Astrocyte (in vitro differentiated cells and primary cell): ENCODE measurements at regions not wholly inside any gene's neighbourhood (a gene's known extent, or its start where the extent isn't known, plus 50 kb on each side); places are given as distances from the start of the nearest gene placed in this dataset.

Experiments
- DNase-seq: peaks from one replicate; pipeline ENCODE4 v3.0.0-alpha.2; 2010; ENCODE audit warnings: low read depth
- FAIRE-seq: peaks from 2 replicates; lab custom pipeline; 2011; peaks lifted over from hg19 to GRCh38; lab: Jason Lieb, UNC
- H2AFZ ChIP-seq: 2 replicates; pipeline ENCODE4 v1.6.0; 2012; ENCODE audit warnings: low read depth, low read length, inconsistent platforms
- H3K27ac ChIP-seq: 2 replicates; pipeline ENCODE4 v1.5.1; 2011; ENCODE audit warnings: low read depth, low read length, inconsistent platforms
- H3K27me3 ChIP-seq: 2 replicates; pipeline ENCODE4 v1.6.0; 2011; ENCODE audit warnings: low read length, inconsistent platforms; ENCODE audit not compliant: insufficient read depth
- H3K36me3 ChIP-seq: 2 replicates; pipeline ENCODE4 v1.5.1; 2011; ENCODE audit warnings: low read length, inconsistent platforms; ENCODE audit not compliant: insufficient read depth
- H3K4me1 ChIP-seq: 2 replicates; pipeline ENCODE4 v1.5.1; 2011; ENCODE audit warnings: low read length, inconsistent platforms; ENCODE audit not compliant: insufficient read depth
- H3K4me2 ChIP-seq: 2 replicates; pipeline ENCODE4 v1.6.0; 2012; ENCODE audit warnings: low read length, inconsistent platforms
- H3K4me3 ChIP-seq: 2 replicates; pipeline ENCODE4 v1.5.1; 2011; ENCODE audit warnings: low read depth, mild to moderate bottlenecking, low read length, inconsistent platforms; ENCODE audit not compliant: insufficient read depth
- H3K79me2 ChIP-seq: 2 replicates; pipeline ENCODE4 v1.6.0; 2012; ENCODE audit warnings: mild to moderate bottlenecking, low read length, inconsistent platforms; ENCODE audit not compliant: insufficient read depth
- H3K9ac ChIP-seq: 2 replicates; pipeline ENCODE4 v1.6.0; 2012; ENCODE audit warnings: mild to moderate bottlenecking, low read length, inconsistent platforms
- H3K9me3 ChIP-seq: 2 replicates; pipeline ENCODE4 v1.5.1; 2012; ENCODE audit warnings: low read depth, mild to moderate bottlenecking, low read length, inconsistent platforms; ENCODE audit not compliant: insufficient read depth
- H4K20me1 ChIP-seq: 2 replicates; pipeline ENCODE4 v1.6.0; 2012; ENCODE audit warnings: low read length, inconsistent platforms; ENCODE audit not compliant: insufficient read depth
- H3K27ac Mint-ChIP-seq: one replicate; pipeline ENCODE4 v1.8.0; 2021; ENCODE audit warnings: mild to moderate bottlenecking, mixed read lengths; ENCODE audit not compliant: unreplicated experiment
- H3K27me3 Mint-ChIP-seq: one replicate; pipeline ENCODE4 v1.8.0; 2021; ENCODE audit warnings: low read depth, mixed read lengths; ENCODE audit not compliant: unreplicated experiment
- H3K36me3 Mint-ChIP-seq: one replicate; pipeline ENCODE4 v1.8.0; 2021; ENCODE audit warnings: low read depth, mixed read lengths; ENCODE audit not compliant: unreplicated experiment
- H3K4me1 Mint-ChIP-seq: one replicate; pipeline ENCODE4 v1.8.0; 2021; ENCODE audit warnings: low read depth, mixed read lengths; ENCODE audit not compliant: unreplicated experiment
- H3K4me3 Mint-ChIP-seq: one replicate; pipeline ENCODE4 v1.8.0; 2021; ENCODE audit warnings: mild to moderate bottlenecking, moderate library complexity, mixed read lengths; ENCODE audit not compliant: unreplicated experiment
- H3K9me3 Mint-ChIP-seq: one replicate; pipeline ENCODE4 v1.8.0; 2021; ENCODE audit warnings: mild to moderate bottlenecking, mixed read lengths; ENCODE audit not compliant: unreplicated experiment
- EZH2 ChIP-seq: IDR thresholded peaks from 2 replicates; pipeline ENCODE4 v1.6.1; 2012; ENCODE audit warnings: mild to moderate bottlenecking, low read length, inconsistent platforms; ENCODE audit not compliant: insufficient read depth
- TF ChIP-seq, protein P1 (sequence below): IDR thresholded peaks from 2 replicates; pipeline ENCODE4 v1.5.1; 2011; ENCODE audit warnings: low read depth, mild to moderate bottlenecking, inconsistent platforms, low read length, moderate library complexity; ENCODE audit not compliant: insufficient read depth

DNA sequence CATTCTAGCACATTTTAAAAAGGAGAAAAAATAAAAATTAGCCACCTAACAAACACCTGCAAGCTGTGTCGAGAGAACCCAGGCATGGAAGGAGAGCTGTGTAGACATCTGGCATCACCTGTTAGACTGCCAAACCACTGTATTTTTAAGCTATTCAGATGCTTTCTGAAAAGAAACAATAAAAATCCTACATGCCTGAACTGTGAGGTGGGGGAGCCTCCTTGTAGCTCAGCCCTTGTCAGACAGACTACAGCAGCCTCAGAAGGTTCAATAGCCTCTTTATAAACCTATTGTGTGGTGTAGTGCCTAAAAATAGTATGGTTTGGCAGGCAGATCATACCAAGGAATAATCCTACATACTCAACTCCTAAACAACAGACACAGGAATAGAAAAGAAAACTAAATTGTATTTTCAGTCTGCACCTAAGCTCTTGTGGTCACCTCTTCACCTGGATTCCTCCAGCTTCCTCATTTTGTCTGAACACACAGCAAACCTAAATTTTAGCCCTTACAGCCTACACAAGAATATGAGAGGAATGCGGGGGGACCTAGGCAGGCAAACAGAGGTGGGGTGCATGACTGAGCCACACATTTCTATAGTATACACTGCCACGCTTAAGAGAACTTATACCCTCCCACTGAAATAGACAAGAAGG lies 67.0 kb downstream of the SIPA1L2 start:
- no peak for DNase-seq
- no peaks in the 10 kb centered on the region for H3K79me2 ChIP-seq
- H3K4me2 ChIP-seq: no peak overlapping the region
- H3K4me3 Mint-ChIP-seq: no peak overlapping the region
- FAIRE-seq: no peak
- peaks cover 26% of the 10 kb centered on the region for H3K4me1 Mint-ChIP-seq
- H3K4me3 ChIP-seq: no peak overlapping the region
- no peaks in the 10 kb centered on the region for H4K20me1 ChIP-seq
- H3K4me1 ChIP-seq: no peaks in the 10 kb centered on the region
- H3K27me3 ChIP-seq: no peaks in the 10 kb centered on the region
- H3K27me3 Mint-ChIP-seq: no peaks in the 10 kb centered on the region
- H3K27ac Mint-ChIP-seq: no peak overlapping the region
- no peak overlapping the region for H2AFZ ChIP-seq
- H3K36me3 ChIP-seq: no peaks in the 10 kb centered on the region
- no peak overlapping the region for H3K9ac ChIP-seq
- H3K27ac ChIP-seq: no peak overlapping the region
- H3K9me3 ChIP-seq: no peaks in the 10 kb centered on the region
- no peaks in the 10 kb centered on the region for H3K36me3 Mint-ChIP-seq
- H3K9me3 Mint-ChIP-seq: no peaks in the 10 kb centered on the region
- no peak for TF ChIP-seq EZH2
- TF ChIP-seq, protein P1, sequence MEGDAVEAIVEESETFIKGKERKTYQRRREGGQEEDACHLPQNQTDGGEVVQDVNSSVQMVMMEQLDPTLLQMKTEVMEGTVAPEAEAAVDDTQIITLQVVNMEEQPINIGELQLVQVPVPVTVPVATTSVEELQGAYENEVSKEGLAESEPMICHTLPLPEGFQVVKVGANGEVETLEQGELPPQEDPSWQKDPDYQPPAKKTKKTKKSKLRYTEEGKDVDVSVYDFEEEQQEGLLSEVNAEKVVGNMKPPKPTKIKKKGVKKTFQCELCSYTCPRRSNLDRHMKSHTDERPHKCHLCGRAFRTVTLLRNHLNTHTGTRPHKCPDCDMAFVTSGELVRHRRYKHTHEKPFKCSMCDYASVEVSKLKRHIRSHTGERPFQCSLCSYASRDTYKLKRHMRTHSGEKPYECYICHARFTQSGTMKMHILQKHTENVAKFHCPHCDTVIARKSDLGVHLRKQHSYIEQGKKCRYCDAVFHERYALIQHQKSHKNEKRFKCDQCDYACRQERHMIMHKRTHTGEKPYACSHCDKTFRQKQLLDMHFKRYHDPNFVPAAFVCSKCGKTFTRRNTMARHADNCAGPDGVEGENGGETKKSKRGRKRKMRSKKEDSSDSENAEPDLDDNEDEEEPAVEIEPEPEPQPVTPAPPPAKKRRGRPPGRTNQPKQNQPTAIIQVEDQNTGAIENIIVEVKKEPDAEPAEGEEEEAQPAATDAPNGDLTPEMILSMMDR: no peak

DNA sequence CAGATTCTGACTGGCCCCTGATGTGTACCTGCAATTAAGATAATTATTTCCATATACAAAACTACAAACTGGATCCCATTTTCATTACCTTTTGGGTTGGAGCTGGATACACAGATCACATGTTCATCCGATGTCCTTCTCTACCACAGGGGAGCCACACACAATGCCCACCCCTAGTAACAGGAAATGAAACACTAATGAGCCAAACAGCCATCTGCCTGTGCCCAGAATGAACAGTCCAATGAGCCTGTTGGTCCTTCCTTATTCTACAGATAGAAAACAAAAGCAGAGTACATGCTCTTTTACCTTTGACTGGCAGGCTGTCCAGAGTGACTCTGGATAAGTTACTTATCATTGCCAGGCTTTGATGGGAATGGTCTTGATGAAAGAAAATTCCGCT lies 68.6 kb downstream of the SIPA1L2 start:
- Histone ChIP-seq H3K79me2 (no peaks in the 10 kb centered on the region), H3K27me3 (no peaks in the 10 kb centered on the region), H3K4me1 (peaks cover 1% of the 10 kb centered on the region), H3K36me3 (no peaks in the 10 kb centered on the region), H3K9me3 (no peaks in the 10 kb centered on the region), H4K20me1 (no peaks in the 10 kb centered on the region), H3K4me3 (no peak overlapping the region), H2AFZ (no peak overlapping the region), H3K4me2 (no peak overlapping the region), H3K27ac (no peak overlapping the region), H3K9ac (no peak overlapping the region)
- Mint-ChIP-seq H3K27me3 (no peaks in the 10 kb centered on the region), H3K9me3 (no peaks in the 10 kb centered on the region), H3K36me3 (no peaks in the 10 kb centered on the region), H3K27ac (no peak overlapping the region), H3K4me3 (no peak overlapping the region), H3K4me1 (peaks cover 34% of the 10 kb centered on the region)
- no peak for FAIRE-seq
- TF ChIP-seq, protein P1: no peak
- TF ChIP-seq EZH2: no peak
- no peak for DNase-seq

DNA sequence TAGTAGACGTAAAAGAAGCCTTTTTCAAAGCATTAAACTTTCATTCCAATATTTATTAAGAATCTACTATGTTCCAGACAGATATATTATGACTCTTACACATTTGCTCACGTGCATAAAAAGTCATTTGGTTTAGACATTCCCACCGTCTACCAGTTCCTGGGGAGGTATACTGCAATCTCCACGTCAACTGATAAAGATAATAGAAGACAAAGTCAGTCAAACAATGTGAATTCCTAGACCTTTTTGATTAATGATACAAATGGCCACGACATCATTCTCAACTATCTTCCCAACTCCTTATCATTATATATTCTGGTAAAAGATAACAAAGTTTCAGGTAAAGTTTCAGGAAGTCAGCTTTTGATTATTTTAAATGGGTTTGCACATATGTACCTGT lies 69.0 kb downstream of the SIPA1L2 start:
- TF ChIP-seq EZH2: no peak
- TF ChIP-seq, protein P1: no peak
- DNase-seq (no peak), FAIRE-seq (no peak)
- Histone ChIP-seq H4K20me1 (no peaks in the 10 kb centered on the region), H3K27me3 (no peaks in the 10 kb centered on the region), H3K79me2 (no peaks in the 10 kb centered on the region), H3K4me2 (no peak overlapping the region), H3K4me1 (peaks cover 6% of the 10 kb centered on the region), H3K4me3 (no peak overlapping the region), H2AFZ (no peak overlapping the region), H3K9ac (no peak overlapping the region), H3K27ac (no peak overlapping the region), H3K36me3 (no peaks in the 10 kb centered on the region), H3K9me3 (no peaks in the 10 kb centered on the region)
- H3K9me3 Mint-ChIP-seq: no peaks in the 10 kb centered on the region
- H3K27ac Mint-ChIP-seq: no peak overlapping the region
- H3K4me1 Mint-ChIP-seq: peaks cover 38% of the 10 kb centered on the region
- H3K36me3 Mint-ChIP-seq: no peaks in the 10 kb centered on the region
- no peak overlapping the region for H3K4me3 Mint-ChIP-seq
- no peaks in the 10 kb centered on the region for H3K27me3 Mint-ChIP-seq
